ENCODE measurements at regions not wholly inside any gene's neighbourhood (a gene's known extent, or its start where the extent isn't known, plus 50 kb on each side); places are given as distances from the start of the nearest gene placed in this dataset.

DNA sequence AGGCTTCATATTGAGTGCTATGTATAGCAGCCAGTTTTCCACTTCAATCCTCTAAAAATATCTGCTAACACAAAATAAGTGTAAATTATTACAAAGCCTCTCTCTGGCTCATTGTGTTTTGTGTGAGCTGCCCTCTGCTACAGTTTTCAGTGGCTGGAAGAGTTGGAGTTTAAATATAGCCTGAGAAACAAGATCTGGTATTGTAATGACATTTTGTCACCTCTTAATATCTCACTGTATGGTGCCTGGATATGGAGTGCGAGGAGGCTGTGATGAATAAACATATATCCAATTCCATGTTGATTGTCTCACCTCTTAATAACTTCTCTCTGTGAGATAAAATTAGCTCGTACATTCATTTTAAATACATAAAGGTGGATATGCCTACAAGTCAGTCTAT, 269.7 kb downstream of the FLRT2 start:
- TF ChIP-seq, protein P1, sequence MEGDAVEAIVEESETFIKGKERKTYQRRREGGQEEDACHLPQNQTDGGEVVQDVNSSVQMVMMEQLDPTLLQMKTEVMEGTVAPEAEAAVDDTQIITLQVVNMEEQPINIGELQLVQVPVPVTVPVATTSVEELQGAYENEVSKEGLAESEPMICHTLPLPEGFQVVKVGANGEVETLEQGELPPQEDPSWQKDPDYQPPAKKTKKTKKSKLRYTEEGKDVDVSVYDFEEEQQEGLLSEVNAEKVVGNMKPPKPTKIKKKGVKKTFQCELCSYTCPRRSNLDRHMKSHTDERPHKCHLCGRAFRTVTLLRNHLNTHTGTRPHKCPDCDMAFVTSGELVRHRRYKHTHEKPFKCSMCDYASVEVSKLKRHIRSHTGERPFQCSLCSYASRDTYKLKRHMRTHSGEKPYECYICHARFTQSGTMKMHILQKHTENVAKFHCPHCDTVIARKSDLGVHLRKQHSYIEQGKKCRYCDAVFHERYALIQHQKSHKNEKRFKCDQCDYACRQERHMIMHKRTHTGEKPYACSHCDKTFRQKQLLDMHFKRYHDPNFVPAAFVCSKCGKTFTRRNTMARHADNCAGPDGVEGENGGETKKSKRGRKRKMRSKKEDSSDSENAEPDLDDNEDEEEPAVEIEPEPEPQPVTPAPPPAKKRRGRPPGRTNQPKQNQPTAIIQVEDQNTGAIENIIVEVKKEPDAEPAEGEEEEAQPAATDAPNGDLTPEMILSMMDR (IDR thresholded peaks at IDR 0.05; ENCODE audit: insufficient read depth, low read depth, low read length, missing control alignments) = no peak
- no peak overlapping the region for H3K4me3 ChIP-seq (ENCODE audit: low read depth, low read length)
- no peak for DNase-seq (ENCODE audit: low read depth)

DNA sequence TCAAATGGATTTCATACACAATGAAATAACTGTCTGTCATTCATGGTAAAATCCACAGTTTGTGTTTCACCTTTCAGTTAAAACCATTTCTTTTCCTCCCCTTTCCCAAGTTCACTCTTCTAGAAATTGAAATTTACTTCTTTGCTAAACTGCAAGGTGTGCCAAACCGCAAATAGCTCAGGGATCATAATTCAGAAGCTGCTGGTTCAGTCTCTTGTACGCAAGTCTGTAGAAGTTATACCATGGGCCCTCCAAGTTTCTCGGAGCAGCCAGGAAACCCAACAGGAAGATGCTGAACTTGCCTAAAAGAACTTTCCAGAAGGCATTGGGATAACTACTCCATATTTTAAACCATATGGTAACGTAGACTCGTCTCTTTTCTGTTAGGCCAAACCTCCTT, 268.9 kb downstream of the FLRT2 start:
- TF ChIP-seq, protein P1 (IDR thresholded peaks at IDR 0.05; ENCODE audit: insufficient read depth, low read depth, low read length, missing control alignments) = no peak
- H3K4me3 ChIP-seq (ENCODE audit: low read depth, low read length) = no peak overlapping the region
- DNase-seq (ENCODE audit: low read depth) = no peak

DNA sequence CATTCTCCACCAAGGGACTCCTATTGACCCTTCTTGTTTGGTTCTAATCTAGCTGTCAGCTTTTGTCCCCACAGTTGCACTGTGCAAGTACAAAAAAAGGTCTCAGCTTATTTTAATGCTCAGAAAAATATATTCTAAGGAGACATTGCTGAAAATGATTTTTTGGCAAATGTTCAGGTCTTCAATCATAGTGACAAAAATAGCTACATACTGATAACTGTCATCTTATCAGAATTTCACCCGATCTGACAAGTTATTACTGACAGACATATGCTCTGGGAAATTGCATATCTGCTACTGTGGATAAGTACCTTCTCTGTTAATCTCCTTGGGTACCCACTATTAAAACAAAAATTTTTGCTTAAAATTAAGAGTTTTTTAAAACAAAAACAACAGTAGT, 263.6 kb downstream of the FLRT2 start:
- DNase-seq (ENCODE audit: low read depth) = no peak
- H3K4me3 ChIP-seq (ENCODE audit: low read depth, low read length) = no peak overlapping the region
- TF ChIP-seq, protein P1 (IDR thresholded peaks at IDR 0.05; ENCODE audit: insufficient read depth, low read depth, low read length, missing control alignments) = no peak

DNA sequence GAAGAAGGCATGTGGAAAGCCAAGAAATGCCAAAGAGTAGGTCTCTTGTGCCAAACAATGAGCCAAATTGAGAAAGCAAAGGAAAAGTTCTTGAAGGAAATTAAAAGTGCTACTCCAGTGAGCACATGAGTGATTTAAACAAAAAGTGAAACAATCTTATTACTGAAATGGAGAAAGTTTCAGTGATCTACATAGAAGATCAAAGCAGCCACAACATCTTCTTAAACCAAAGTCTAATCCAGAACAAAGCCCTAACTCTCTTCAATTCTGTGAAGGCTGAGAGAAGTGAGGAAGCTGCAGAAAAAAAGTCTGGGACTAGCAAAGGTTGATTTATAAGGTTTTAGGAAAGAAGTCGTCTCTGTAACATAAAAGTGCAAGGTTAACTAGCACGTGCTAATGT, 259.6 kb downstream of the FLRT2 start:
- DNase-seq (ENCODE audit: low read depth) = no peak
- H3K4me3 ChIP-seq (ENCODE audit: low read depth, low read length) = no peak overlapping the region
- TF ChIP-seq, protein P1 (IDR thresholded peaks at IDR 0.05; ENCODE audit: insufficient read depth, low read depth, low read length, missing control alignments) = no peak

DNA sequence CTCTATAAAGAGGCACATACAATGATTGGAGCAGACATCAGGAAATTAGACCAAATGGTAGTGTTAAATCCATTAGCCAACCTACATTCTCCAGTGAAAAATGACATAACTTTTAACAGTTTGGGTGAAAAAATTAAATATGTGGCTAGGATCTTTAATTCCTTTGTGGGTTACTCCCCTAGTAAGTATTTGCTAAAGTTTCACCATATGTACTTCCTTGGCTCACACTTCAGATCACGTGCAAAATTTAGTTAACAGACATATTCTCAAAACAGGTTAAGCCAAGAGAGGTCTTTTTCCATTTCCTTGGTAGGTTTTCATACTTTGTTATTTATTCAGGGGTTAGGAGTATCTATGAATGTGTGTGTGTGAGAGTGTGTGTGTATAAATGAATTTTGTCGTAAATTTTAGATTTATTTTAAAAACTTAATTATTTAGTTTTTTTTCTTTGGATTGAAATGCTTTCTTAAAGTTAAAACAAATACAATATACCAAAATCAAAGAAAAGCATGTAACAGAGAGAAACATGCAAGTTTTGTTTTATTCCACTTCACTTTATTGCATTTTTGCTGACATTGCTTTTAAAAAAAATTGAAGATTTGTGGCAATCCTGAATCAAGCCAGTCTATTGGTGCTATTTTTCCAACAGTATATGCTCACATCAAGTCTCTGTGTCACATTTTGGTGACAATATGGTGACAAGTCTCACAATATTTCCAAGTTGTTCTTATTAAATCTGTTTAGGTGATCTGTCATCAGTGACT, 258.7 kb downstream of the FLRT2 start:
- DNase-seq (ENCODE audit: low read depth) = no peak
- TF ChIP-seq, protein P1 (IDR thresholded peaks at IDR 0.05; ENCODE audit: insufficient read depth, low read depth, low read length, missing control alignments) = no peak
- no peak overlapping the region for H3K4me3 ChIP-seq (ENCODE audit: low read depth, low read length)

DNA sequence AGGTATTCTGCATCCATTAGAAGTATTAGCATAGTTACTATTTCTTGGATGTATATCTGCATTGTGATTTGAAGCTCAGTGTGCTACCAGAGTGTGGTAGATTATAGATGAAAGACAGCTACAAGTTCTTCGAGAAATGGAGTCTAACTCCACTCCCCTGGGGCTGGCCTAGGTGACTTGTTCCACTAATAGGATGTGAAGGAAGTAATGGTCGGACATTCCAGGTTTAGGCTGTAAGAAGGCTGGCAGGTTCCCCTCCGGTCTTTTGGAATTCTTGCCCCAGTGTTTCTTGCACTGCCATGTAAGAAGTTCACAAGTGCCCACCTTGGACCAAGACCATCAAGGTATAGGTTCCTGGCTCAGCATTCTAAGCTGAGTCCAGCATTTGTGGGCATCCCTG, 236.4 kb downstream of the FLRT2 start:
- no peak overlapping the region for H3K4me3 ChIP-seq (ENCODE audit: low read depth, low read length)
- TF ChIP-seq, protein P1 (IDR thresholded peaks at IDR 0.05; ENCODE audit: insufficient read depth, low read depth, low read length, missing control alignments) = no peak
- no peak for DNase-seq (ENCODE audit: low read depth)

DNA sequence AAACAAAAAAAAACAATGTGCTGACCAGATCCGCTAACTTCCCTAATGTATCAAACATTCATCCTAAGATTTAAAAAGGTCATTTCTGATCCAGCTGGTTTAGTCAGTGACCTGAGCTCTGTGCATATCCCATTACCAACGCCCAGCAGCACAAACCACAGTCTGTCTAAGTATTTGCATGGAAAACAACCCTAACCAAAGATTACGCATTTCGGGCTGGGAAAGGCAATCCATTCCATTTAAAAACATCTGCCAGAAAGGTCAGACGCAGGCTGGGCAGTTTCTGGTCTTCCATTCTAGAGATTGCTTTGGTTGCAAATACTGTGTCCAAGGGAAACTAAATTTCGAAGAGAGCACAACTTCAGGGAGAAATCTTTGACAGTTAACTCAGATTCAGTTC, 234.9 kb downstream of the FLRT2 start:
- no peak for DNase-seq (ENCODE audit: low read depth)
- TF ChIP-seq, protein P1 (IDR thresholded peaks at IDR 0.05; ENCODE audit: insufficient read depth, low read depth, low read length, missing control alignments) = no peak
- no peak overlapping the region for H3K4me3 ChIP-seq (ENCODE audit: low read depth, low read length)

Measured in GM12865 (cell line).